ENCODE measurements at regions not wholly inside any gene's neighbourhood (a gene's known extent, or its start where the extent isn't known, plus 50 kb on each side); places are given as distances from the start of the nearest gene placed in this dataset.

GRCh38 chr1:60600532-60600931, 481.8 kb upstream of the NFIA start:
- DNase-seq, result no peak
- peaks cover 2% of the 10 kb centered on the region for H3K9me3 ChIP-seq
- no peaks in the 10 kb centered on the region for H3K36me3 ChIP-seq (ENCODE audit: insufficient read depth in 1 of 2, low read depth in 1 of 2)
- TF ChIP-seq CTCF (IDR thresholded peaks at IDR 0.05), result no peak
- H3K4me1 ChIP-seq, result no peaks in the 10 kb centered on the region
- H3K27me3 ChIP-seq (ENCODE audit: insufficient read depth in 3 of 3, low read length in 2 of 3), result no peaks in the 10 kb centered on the region
- 70 to 75% (median 75%) methylated on average over 1 of the region's 1 CpG for WGBS, 3 donors
- no peak overlapping the region for H3K27ac ChIP-seq
- ATAC-seq, result no peak
- H3K4me3 ChIP-seq, result no peak overlapping the region
- intact Hi-C loops (cut with DNase I), result no loop called here

GRCh38 chr1:60599574-60599973, 482.8 kb upstream of the NFIA start:
- Histone ChIP-seq H3K36me3 (ENCODE audit: insufficient read depth in 1 of 2, low read depth in 1 of 2) (no peaks in the 10 kb centered on the region), H3K4me3 (no peak overlapping the region), H3K4me1 (no peaks in the 10 kb centered on the region), H3K27me3 (ENCODE audit: insufficient read depth in 3 of 3, low read length in 2 of 3) (no peaks in the 10 kb centered on the region), H3K9me3 (peaks cover 2% of the 10 kb centered on the region), H3K27ac (no peak overlapping the region)
- ATAC-seq, result no peak
- intact Hi-C loops (cut with DNase I), result no loop called here
- DNase-seq, result no peak
- no peak for TF ChIP-seq CTCF (IDR thresholded peaks at IDR 0.05)
- 22 to 29% (median 24%) methylated on average over 1 of the region's 1 CpG for WGBS, 3 donors

GRCh38 chr1:60598041-60598910, 484.1 kb upstream of the NFIA start:
- Histone ChIP-seq H3K4me3 (no peak overlapping the region), H3K4me1 (no peaks in the 10 kb centered on the region), H3K36me3 (ENCODE audit: insufficient read depth in 1 of 2, low read depth in 1 of 2) (no peaks in the 10 kb centered on the region), H3K27ac (no peak overlapping the region), H3K9me3 (peaks cover 2% of the 10 kb centered on the region), H3K27me3 (ENCODE audit: insufficient read depth in 3 of 3, low read length in 2 of 3) (no peaks in the 10 kb centered on the region)
- no peak for TF ChIP-seq CTCF (IDR thresholded peaks at IDR 0.05)
- ATAC-seq, result no peak
- no peak for DNase-seq
- intact Hi-C loops (cut with DNase I), result no loop called here
- 86 to 90% (median 87%) methylated on average over 5 of the region's 5 CpGs for WGBS, 3 donors

GRCh38 chr1:60596791-60597750, 485.3 kb upstream of the NFIA start:
- no peak for ATAC-seq
- intact Hi-C loops (cut with DNase I), result no loop called here
- 62 to 65% (median 64%) methylated on average over 8 of the region's 8 CpGs for WGBS, 3 donors
- H3K36me3 ChIP-seq (ENCODE audit: insufficient read depth in 1 of 2, low read depth in 1 of 2), result no peaks in the 10 kb centered on the region
- peaks cover 2% of the 10 kb centered on the region for H3K9me3 ChIP-seq
- H3K27ac ChIP-seq, result no peak overlapping the region
- no peak for DNase-seq
- no peak for TF ChIP-seq CTCF (IDR thresholded peaks at IDR 0.05)
- H3K27me3 ChIP-seq (ENCODE audit: insufficient read depth in 3 of 3, low read length in 2 of 3), result no peaks in the 10 kb centered on the region
- H3K4me1 ChIP-seq, result no peaks in the 10 kb centered on the region
- H3K4me3 ChIP-seq, result no peak overlapping the region

Measured in psoas muscle (tissue), 7 donors.